GM23248 (cell line): ENCODE measurements at regions not wholly inside any gene's neighbourhood (a gene's known extent, or its start where the extent isn't known, plus 50 kb on each side); places are given as distances from the start of the nearest gene placed in this dataset.

Experiments used
- DNase-seq: peaks from one replicate; pipeline ENCODE4 v3.0.0-alpha.2; 2015
- H2AFZ ChIP-seq: fragments of 200-600 bp; sonication (generic); 2 replicates; pipeline ENCODE4 v1.6.1; 2016; ENCODE audit warnings: antibody characterized with exemption
- H3F3A ChIP-seq: fragments of 200-600 bp; sonication (generic); 2 replicates; pipeline ENCODE4 v1.6.1; 2016; ENCODE audit warnings: mild to moderate bottlenecking, antibody characterized with exemption, mixed run types; ENCODE audit not compliant: insufficient read depth
- H3K27ac ChIP-seq: fragments of 200-600 bp; sonication (generic); 2 replicates; pipeline ENCODE4 v1.5.1; 2016; ENCODE audit warnings: mild to moderate bottlenecking
- H3K27me3 ChIP-seq: fragments of 200-600 bp; sonication (generic); replicated peaks from 2 replicates; pipeline ENCODE4 v1.6.1; 2016; ENCODE audit warnings: mild to moderate bottlenecking; ENCODE audit not compliant: insufficient read depth
- H3K36me3 ChIP-seq: fragments of 200-600 bp; sonication (generic); 2 replicates; pipeline ENCODE4 v1.6.1; 2016; ENCODE audit warnings: low read depth, mild to moderate bottlenecking
- H3K4me1 ChIP-seq: fragments of 200-600 bp; sonication (generic); 2 replicates; pipeline ENCODE4 v1.6.1; 2016; ENCODE audit warnings: mild to moderate bottlenecking; ENCODE audit not compliant: insufficient read depth
- H3K4me2 ChIP-seq: fragments of 200-600 bp; sonication (generic); one replicate; pipeline ENCODE4 v1.6.1; 2016; ENCODE audit warnings: mild to moderate bottlenecking; ENCODE audit not compliant: unreplicated experiment
- H3K4me3 ChIP-seq: fragments of 200-600 bp; sonication (generic); 2 replicates; pipeline ENCODE4 v1.5.1; 2016; ENCODE audit warnings: mild to moderate bottlenecking
- H3K79me2 ChIP-seq: fragments of 200-600 bp; sonication (generic); 2 replicates; pipeline ENCODE4 v1.6.1; 2016; ENCODE audit warnings: mild to moderate bottlenecking; ENCODE audit not compliant: insufficient read depth
- H3K9ac ChIP-seq: fragments of 200-600 bp; sonication (generic); 2 replicates; pipeline ENCODE4 v1.6.1; 2016; ENCODE audit warnings: mild to moderate bottlenecking
- H3K9me2 ChIP-seq: fragments of 200-600 bp; sonication (generic); 2 replicates; pipeline ENCODE4 v1.6.1; 2016; ENCODE audit warnings: mixed run types, mild to moderate bottlenecking, moderate library complexity; ENCODE audit not compliant: insufficient read depth
- H3K9me3 ChIP-seq: fragments of 200-600 bp; sonication (generic); one replicate; pipeline ENCODE4 v1.6.1; 2017; ENCODE audit warnings: low read depth
- H4K20me1 ChIP-seq: fragments of 200-600 bp; sonication (generic); 2 replicates; pipeline ENCODE4 v1.6.0; 2016; ENCODE audit not compliant: insufficient read depth
- EZH2 ChIP-seq: fragments of 200-600 bp; sonication (generic); IDR thresholded peaks from 2 replicates; pipeline ENCODE4 v1.6.1; 2018; ENCODE audit warnings: antibody characterized with exemption, mild to moderate bottlenecking; ENCODE audit not compliant: insufficient read depth, poor library complexity, severe bottlenecking
- EZH2phosphoT487 ChIP-seq: fragments of 200-600 bp; sonication (generic); IDR thresholded peaks from 2 replicates; pipeline ENCODE4 v1.6.1; 2018; ENCODE audit warnings: antibody characterized with exemption, moderate library complexity, mild to moderate bottlenecking, low read depth; ENCODE audit not compliant: insufficient read depth
- WGBS, 2 experiments: methylation state at CpG; one replicate each; pipeline ENCODE4 v1.1.6; 2015 to 2017; ENCODE audit warnings: low lambda C conversion rate in 2 of 2, low coverage in 1 of 2; ENCODE audit errors: missing lambda C conversion rate in 2 of 2; 5-methylcytosine and 5-hydroxymethylcytosine counted together
- in situ Hi-C: fragments of 300-500 bp; cut with MboI; formaldehyde crosslinking; loops from 2 replicates; pipeline ENCODE4 v1.15.0; 2020

GRCh38 chr9:95803197-95803596, 72.3 kb upstream of the ERCC6L2 start:
- no peaks in the 10 kb centered on the region for H3K9me2 ChIP-seq
- H3K9ac ChIP-seq = no peak overlapping the region
- 31 to 41% methylated on average over 4 of the region's 4 CpGs for WGBS, 2 experiments
- no peaks in the 10 kb centered on the region for H4K20me1 ChIP-seq
- no peaks in the 10 kb centered on the region for H3K9me3 ChIP-seq
- DNase-seq = no peak
- H3F3A ChIP-seq = no peaks in the 10 kb centered on the region
- no peak overlapping the region for H3K4me3 ChIP-seq
- no peak overlapping the region for H2AFZ ChIP-seq
- H3K79me2 ChIP-seq = no peaks in the 10 kb centered on the region
- no peaks in the 10 kb centered on the region for H3K4me1 ChIP-seq
- in situ Hi-C loops = no loop called here
- H3K27ac ChIP-seq = no peak overlapping the region
- H3K4me2 ChIP-seq = no peak overlapping the region
- TF ChIP-seq EZH2phosphoT487 = no peak
- TF ChIP-seq EZH2 = no peak
- H3K27me3 ChIP-seq = peaks cover 41% of the 10 kb centered on the region
- no peaks in the 10 kb centered on the region for H3K36me3 ChIP-seq

- TF ChIP-seq EZH2 (no peak), EZH2phosphoT487 (no peak)
- H3K4me1 ChIP-seq = no peaks in the 10 kb centered on the region
- H2AFZ ChIP-seq = no peak overlapping the region
- H3K9ac ChIP-seq = no peak overlapping the region
- no peak overlapping the region for H3K4me2 ChIP-seq
- H4K20me1 ChIP-seq = no peaks in the 10 kb centered on the region
- no peaks in the 10 kb centered on the region for H3K9me3 ChIP-seq
- H3K9me2 ChIP-seq = no peaks in the 10 kb centered on the region
- in situ Hi-C loops = no loop called here
- H3K4me3 ChIP-seq = no peak overlapping the region
- WGBS, 2 experiments = 44 to 78% methylated on average over 1 of the region's 1 CpG
- no peaks in the 10 kb centered on the region for H3F3A ChIP-seq
- H3K79me2 ChIP-seq = no peaks in the 10 kb centered on the region
- no peaks in the 10 kb centered on the region for H3K36me3 ChIP-seq
- DNase-seq = no peak
- H3K27ac ChIP-seq = no peak overlapping the region
- peaks cover 46% of the 10 kb centered on the region for H3K27me3 ChIP-seq
These were observed 73.7 kb upstream of the ERCC6L2 start for GRCh38 chr9:95801797-95802196.

- Histone ChIP-seq H4K20me1 (no peaks in the 10 kb centered on the region), H3K9me3 (no peaks in the 10 kb centered on the region), H3K9ac (no peak overlapping the region), H2AFZ (no peak overlapping the region), H3K4me2 (no peak overlapping the region), H3K79me2 (no peaks in the 10 kb centered on the region), H3K4me1 (peaks cover 16% of the 10 kb centered on the region), H3K4me3 (no peak overlapping the region), H3K36me3 (no peaks in the 10 kb centered on the region), H3F3A (peaks cover 20% of the 10 kb centered on the region), H3K27me3 (peaks cover 32% of the 10 kb centered on the region), H3K9me2 (no peaks in the 10 kb centered on the region), H3K27ac (no peak overlapping the region)
- DNase-seq = no peak
- WGBS, 2 experiments = 64 to 70% methylated on average over 6 of the region's 6 CpGs
- TF ChIP-seq EZH2 (no peak), EZH2phosphoT487 (no peak)
- in situ Hi-C loops = no loop called here
These were observed 79.5 kb upstream of the ERCC6L2 start for GRCh38 chr9:95796029-95796428.

DNA sequence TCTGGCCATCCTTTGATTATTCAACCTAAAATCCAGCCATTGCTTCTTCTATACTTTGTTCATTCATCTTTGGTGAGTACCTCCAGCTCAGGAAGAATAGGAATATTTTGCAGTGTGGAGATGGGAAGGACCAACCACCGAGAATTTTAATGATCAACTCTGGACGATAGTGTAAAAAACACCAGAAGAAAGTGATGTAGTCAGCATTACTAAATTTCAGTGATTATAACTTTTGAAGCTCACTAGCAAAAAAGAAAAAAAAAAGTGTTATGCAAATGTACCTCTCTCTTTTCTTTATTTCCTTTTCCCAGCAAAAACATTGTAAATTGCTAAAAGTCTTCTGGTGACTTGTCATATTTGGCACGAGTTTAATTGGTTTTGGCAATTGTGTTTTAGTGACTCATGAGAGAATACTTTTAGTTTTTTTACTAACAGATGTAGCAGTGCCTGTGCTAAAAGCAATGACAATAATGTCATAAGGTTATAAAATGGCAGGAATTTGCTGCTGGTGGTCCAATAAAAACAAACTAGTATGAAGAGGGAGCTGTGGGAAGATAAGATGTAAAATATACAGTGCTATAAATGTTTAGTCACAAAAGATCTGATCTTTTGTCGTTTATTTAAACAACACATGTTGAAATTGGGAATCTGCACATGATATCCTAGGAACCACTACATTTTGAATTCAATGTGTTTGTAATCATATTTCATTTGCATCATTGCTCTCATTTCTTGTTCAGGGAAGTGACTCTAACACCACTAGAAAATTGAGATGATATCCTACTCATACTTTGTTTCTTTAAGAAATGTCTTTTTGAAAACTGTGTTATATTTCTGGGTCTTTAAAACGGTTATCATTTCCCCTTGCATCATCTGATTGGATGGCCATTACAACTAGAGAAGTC, 81.3 kb upstream of the ERCC6L2 start:
- peak; percentile 91 for TF ChIP-seq EZH2phosphoT487
- no peak for TF ChIP-seq EZH2
- Histone ChIP-seq H3K4me2 (peak overlapping the region; percentile 57), H4K20me1 (no peaks in the 10 kb centered on the region), H3K9ac (no peak overlapping the region), H2AFZ (no peak overlapping the region), H3K27me3 (peaks cover 32% of the 10 kb centered on the region), H3K9me3 (no peaks in the 10 kb centered on the region), H3K27ac (peak overlapping the region; percentile 22), H3K79me2 (no peaks in the 10 kb centered on the region), H3F3A (peaks cover 20% of the 10 kb centered on the region), H3K4me3 (0 out of 2 replicates have a peak overlapping the region, but pooled peaks have one; percentile 3), H3K9me2 (no peaks in the 10 kb centered on the region), H3K4me1 (peaks cover 16% of the 10 kb centered on the region), H3K36me3 (no peaks in the 10 kb centered on the region)
- DNase-seq = peak; percentile 84
- in situ Hi-C loops = no loop called here
- 0 to 2% methylated on average over 5 of the region's 5 CpGs for WGBS, 2 experiments
